Uterus (tissue), 2 donors: ENCODE measurements at regions not wholly inside any gene's neighbourhood (a gene's known extent, or its start where the extent isn't known, plus 50 kb on each side); places are given as distances from the start of the nearest gene placed in this dataset.

Experiments used
- CTCF ChIP-seq, 4 experiments: fragments of 200-600 bp in 2 of 4; fragments of 450-650 bp in 2 of 4; sonication (generic) in 2 of 4; IDR thresholded peaks; one replicate each; pipeline ENCODE4 v1.5.1; 2016 to 2019; ENCODE audit warnings: antibody characterized with exemption in 4 of 4, mild to moderate bottlenecking in 2 of 4, moderate library complexity in 1 of 4
- POLR2A ChIP-seq, 2 donors: fragments of 450-650 bp; IDR thresholded peaks; one replicate each; pipeline ENCODE4 v1.6.1; 2016; ENCODE audit warnings: antibody characterized with exemption in 2 of 2, mild to moderate bottlenecking in 1 of 2, moderate library complexity in 1 of 2

- TF ChIP-seq CTCF (IDR thresholded peaks at IDR 0.05) (no peak), POLR2A (IDR thresholded peaks at IDR 0.05) (no peak)
These were observed 408.6 kb downstream of the PDCD6IP start for GRCh38 chr3:34207002-34207401.
